ENCODE measurements at regions not wholly inside any gene's neighbourhood (a gene's known extent, or its start where the extent isn't known, plus 50 kb on each side); places are given as distances from the start of the nearest gene placed in this dataset.

DNA sequence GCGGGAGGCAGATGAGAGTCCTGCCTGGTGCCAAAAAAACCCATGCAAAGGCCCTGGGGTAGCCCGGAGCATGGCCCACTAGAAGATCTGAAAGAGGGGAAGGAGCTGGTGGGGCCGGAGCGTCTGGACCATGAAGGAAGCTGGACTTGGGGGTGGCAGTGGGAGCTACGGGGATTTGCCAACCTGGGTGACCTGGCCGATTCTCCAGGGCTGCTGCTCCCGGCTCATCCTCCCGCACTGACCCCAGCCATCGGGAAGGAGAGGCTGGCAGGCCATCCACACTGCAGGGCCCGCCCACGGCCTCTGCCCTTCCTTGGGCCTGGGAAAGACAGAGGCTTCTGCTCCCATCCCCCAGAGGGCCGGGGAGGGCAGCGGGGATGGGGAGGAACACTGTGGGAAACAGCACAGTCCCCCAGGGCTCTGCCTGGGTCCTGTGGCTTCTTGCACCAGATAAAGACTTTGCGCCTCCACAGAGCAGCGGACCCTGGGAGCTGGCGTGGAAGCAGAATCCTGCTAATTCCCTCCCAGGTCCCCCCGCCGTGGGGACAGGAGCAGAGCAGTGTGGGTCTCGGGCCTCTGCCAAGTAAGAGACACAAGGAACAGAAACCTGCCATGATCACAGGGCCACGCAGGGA lies 87.1 kb upstream of the LINC01488 start:
- no peak for TF ChIP-seq FOXA1 (IDR thresholded peaks at IDR 0.05)
- no peak for TF ChIP-seq ELF4 (IDR thresholded peaks at IDR 0.05)
- no peak for TF ChIP-seq SUZ12 (IDR thresholded peaks at IDR 0.05)
- no peak for TF ChIP-seq LEF1 (IDR thresholded peaks at IDR 0.05; ENCODE audit: borderline replicate concordance)
- no peak for TF ChIP-seq SP1 (IDR thresholded peaks at IDR 0.05)
- TF ChIP-seq FOXM1 (IDR thresholded peaks at IDR 0.05; ENCODE audit: borderline replicate concordance): no peak
